DND-41 (cell line): ENCODE measurements at regions not wholly inside any gene's neighbourhood (a gene's known extent, or its start where the extent isn't known, plus 50 kb on each side); places are given as distances from the start of the nearest gene placed in this dataset.

Experiments
- CTCF ChIP-seq: IDR thresholded peaks from 2 replicates; pipeline ENCODE4 v1.5.1; 2012; ENCODE audit warnings: borderline replicate concordance, low read length, moderate library complexity, mild to moderate bottlenecking; ENCODE audit not compliant: poor library complexity, severe bottlenecking; ENCODE audit errors: extremely low read depth
- EZH2 ChIP-seq: IDR thresholded peaks from 3 replicates; pipeline ENCODE4 v1.6.1; 2012; ENCODE audit warnings: borderline replicate concordance, low read depth, mild to moderate bottlenecking, moderate library complexity, low read length, inconsistent platforms; ENCODE audit not compliant: severe bottlenecking

GRCh38 chr19:28841531-28841930 lies 371.4 kb downstream of the UQCRFS1 start:
- TF ChIP-seq CTCF (no peak), EZH2 (no peak)
